ENCODE measurements at regions not wholly inside any gene's neighbourhood (a gene's known extent, or its start where the extent isn't known, plus 50 kb on each side); places are given as distances from the start of the nearest gene placed in this dataset.

DNA sequence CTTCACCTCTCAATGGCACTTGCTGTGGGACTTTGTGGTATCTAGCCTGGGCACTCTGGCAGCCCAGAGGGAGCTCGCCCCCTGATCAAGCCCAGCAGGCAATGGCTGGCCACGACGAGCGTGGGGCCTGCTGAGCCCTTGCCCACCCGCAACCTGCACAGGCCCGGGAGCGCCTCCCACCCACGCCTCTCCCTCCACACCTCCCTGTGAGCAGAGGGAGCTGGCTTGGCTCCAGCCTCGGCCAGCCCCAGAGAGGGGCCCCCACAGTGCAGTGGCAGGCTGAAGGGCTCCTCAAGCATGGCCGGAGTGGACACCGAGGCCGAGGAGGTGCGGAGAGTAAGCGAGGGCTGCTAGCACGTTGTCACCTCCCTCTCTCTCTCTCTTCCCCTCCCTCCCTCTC, 595.8 kb downstream of the TRIML1 start:
- TF ChIP-seq, protein P1, sequence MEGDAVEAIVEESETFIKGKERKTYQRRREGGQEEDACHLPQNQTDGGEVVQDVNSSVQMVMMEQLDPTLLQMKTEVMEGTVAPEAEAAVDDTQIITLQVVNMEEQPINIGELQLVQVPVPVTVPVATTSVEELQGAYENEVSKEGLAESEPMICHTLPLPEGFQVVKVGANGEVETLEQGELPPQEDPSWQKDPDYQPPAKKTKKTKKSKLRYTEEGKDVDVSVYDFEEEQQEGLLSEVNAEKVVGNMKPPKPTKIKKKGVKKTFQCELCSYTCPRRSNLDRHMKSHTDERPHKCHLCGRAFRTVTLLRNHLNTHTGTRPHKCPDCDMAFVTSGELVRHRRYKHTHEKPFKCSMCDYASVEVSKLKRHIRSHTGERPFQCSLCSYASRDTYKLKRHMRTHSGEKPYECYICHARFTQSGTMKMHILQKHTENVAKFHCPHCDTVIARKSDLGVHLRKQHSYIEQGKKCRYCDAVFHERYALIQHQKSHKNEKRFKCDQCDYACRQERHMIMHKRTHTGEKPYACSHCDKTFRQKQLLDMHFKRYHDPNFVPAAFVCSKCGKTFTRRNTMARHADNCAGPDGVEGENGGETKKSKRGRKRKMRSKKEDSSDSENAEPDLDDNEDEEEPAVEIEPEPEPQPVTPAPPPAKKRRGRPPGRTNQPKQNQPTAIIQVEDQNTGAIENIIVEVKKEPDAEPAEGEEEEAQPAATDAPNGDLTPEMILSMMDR (IDR thresholded peaks at IDR 0.05; ENCODE audit: low read depth, low read length, poor library complexity, severe bottlenecking) = no peak
- no peak for TF ChIP-seq EZH2phosphoT487 (IDR thresholded peaks at IDR 0.05; ENCODE audit: borderline replicate concordance, low read length)

Measured in DOHH2 (cell line).